HG02642 (cell line): ENCODE measurements at regions not wholly inside any gene's neighbourhood (a gene's known extent, or its start where the extent isn't known, plus 50 kb on each side); places are given as distances from the start of the nearest gene placed in this dataset.
"Not testable (repeated sequence)": the region's sequence is repeated elsewhere in the genome, so short reads cannot be mapped to it uniquely, and the experiment has no call there.

Experiments used
- ATAC-seq: cut with Tn5 transposase; IDR thresholded peaks from one replicate; pipeline ENCODE4 v1.9.1; 2021; ENCODE audit warnings: mild to moderate bottlenecking; ENCODE audit not compliant: unreplicated experiment, poor library complexity

DNA sequence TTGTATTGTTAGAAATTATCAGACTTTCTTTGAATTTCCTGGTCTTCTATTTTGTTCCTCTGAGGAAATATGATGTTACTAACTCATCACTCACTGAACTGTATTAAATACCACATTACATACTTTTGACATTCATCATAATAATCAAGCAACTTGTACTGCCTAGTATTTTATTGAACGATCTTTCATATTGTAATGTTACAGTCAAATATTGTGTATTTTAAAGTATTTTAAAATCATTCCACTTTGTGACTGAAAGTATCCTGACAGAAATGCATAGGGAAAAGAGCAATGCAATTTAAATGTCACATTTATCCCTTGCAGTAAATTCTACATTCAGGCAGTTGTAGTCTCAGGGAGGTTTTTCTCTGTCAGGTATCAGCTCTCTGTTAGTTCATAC, 1557.4 kb downstream of the CDH8 start:
- ATAC-seq = no peak

- no peak for ATAC-seq
Measured at GRCh38 chr16:60463986-60464385, 1572.3 kb downstream of the CDH8 start.

DNA sequence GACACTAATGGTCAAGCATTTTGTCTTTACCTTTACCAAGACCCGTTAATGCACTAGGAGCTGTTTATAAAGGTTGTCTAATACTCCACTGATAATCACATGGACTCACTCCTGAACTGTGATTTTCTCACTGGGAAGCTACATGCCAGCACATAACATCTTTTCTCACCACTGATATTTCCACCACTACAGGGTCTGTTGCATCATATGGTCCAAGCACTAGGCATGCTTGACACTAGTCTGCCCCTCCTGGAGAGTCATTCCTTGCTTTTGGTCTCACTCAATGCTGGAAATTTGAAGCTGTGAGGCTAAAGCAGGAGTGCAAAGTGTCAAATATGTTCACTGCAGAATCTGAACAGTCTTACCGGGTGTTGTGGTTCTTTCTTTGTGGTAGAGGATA, 1576.8 kb downstream of the CDH8 start:
- ATAC-seq = no peak

GRCh38 chr16:60458255-60458654, 1578.0 kb downstream of the CDH8 start:
- ATAC-seq = no peak

- ATAC-seq = no peak
Measured at GRCh38 chr16:60452646-60453045, 1583.6 kb downstream of the CDH8 start.

- ATAC-seq = no peak
Measured at GRCh38 chr16:60438894-60439293, 1597.3 kb downstream of the CDH8 start.

DNA sequence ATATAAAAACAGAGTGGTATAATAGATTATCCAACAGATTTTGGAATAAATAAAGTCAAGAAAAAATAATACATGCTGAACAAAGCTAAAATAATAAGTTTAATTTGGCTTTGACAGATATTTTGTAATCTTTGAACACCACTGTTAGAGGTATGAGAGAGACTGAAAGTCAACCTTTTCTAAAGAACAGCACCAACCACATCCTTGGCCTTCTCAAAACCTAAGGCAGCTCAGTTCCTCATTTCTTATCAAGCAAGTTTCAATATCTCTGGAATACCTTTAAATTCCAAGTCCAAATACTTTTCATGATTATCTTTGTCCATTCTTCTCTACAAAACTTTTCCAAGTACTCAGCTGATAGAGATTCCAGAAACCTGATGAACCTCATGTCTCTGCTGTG, 1603.8 kb downstream of the CDH8 start:
- no peak for ATAC-seq

DNA sequence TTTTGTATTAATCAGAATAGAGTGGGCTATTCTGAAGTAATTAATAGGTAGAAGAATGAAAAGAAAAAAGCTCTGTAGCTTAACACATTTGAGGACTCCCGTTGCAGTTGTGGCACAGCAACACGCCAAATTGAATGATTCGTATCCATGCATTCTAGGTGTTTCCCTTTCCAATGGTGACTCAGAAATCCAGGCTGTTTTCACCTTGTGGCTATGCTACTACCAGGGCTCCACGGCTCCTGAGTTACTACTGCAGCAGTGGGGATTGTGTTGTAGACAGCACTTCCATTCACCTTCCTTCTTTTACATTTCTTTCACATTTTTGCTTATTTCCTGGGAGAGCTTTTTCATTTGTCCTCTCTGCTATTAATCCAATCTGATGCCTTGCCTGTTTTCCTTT, 1616.4 kb downstream of the CDH8 start:
- no peak for ATAC-seq

DNA sequence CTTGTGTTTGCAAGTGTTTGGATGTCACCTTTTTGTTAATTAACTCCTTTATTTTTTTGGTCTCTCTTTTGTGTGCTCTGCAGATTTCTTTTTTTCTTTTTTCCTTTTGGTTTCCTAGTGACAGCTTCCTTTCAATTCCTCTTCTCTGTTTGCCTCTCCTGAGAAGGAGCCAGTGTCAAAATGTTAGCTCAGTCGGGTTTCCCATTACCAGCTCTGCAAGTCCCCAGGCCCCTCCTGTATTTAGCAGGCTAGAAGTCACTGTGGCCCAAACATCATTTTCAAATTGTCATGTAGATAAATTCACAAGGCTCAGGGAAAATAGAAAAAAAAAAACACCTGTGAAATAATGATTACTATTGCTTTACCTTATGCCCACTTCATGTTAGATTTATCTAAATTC, 1621.6 kb downstream of the CDH8 start:
- ATAC-seq = no peak

DNA sequence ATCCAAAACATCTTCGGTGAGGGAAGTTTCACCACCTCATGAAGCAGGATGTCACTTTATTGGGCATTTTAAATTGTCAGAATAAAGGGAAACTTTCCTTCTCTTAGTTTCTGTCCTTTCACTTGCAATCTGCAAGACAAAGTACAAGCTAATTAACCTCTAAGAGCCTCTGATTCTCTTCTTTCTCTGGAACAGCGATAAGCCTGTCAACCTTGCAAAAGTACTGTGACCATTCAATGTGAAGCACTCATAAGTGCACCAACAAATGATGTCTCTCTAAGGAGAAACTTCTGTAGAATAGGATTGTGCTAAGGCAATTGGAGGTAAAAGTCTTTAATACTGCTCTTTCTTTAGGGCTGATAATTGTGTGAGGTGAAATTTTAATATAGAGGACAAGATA, 1622.3 kb downstream of the CDH8 start:
- no peak for ATAC-seq

DNA sequence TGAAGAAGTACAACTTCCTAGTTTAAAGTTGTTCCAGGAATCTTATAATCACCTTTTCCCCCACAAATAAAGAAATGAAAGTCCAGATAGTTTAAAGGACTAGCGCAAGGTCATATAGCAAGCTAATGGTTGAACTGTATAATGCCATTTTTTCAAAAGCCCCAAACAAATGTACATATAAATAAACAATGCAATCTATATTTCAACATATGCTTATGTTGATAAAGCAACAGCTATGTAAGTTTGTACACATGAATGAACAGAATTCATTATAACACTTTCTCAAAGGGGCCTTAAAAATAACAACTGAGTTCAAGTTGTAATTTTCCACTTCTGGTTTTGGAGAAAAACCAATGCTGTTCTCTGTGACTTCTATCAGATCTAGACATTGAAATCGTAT, 1628.6 kb downstream of the CDH8 start:
- ATAC-seq = no peak

- ATAC-seq = no peak
Measured at GRCh38 chr16:60407034-60407433, 1629.2 kb downstream of the CDH8 start.

DNA sequence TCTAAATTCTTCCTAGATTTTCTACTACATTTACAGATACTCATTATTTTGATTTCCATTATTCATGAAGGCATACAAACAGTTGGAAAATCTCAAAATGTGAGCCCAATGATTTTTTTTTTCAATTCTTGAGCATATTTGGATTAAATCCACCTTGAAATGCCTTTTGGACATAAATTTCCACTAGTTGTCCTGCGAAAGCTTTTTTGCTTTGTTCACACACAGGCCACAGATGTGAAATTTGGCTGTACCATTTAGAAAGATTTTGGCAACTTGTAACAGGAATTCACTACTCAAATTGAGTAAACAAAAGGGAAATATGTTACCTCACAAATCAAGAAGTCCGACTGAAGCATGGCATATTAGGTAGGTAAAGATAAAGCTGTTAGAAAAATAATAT, 1631.0 kb downstream of the CDH8 start:
- no peak for ATAC-seq

- no peak for ATAC-seq
Measured at GRCh38 chr16:60404401-60404800, 1631.8 kb downstream of the CDH8 start.

DNA sequence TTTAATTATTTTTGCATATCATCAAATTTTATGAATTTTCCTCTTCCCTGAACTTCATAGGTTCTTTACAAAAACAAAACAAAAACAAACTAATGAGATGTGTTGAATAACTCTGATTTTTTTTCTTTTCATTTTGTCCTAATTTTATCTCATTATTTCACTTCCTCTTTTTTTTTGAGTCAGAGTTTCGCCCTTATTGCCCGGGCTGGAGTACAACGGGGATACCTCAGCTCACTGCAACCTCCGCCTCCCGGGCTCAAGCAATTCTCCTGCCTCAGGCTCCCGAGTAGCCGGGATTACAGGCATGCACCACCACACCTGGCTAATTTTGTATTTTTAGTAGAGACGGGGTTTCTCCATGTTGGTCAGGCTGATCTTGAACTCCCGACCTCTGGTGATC, 1633.3 kb downstream of the CDH8 start:
- peak; percentile 63 for ATAC-seq

GRCh38 chr16:60392380-60392779, 1643.9 kb downstream of the CDH8 start:
- no peak for ATAC-seq

DNA sequence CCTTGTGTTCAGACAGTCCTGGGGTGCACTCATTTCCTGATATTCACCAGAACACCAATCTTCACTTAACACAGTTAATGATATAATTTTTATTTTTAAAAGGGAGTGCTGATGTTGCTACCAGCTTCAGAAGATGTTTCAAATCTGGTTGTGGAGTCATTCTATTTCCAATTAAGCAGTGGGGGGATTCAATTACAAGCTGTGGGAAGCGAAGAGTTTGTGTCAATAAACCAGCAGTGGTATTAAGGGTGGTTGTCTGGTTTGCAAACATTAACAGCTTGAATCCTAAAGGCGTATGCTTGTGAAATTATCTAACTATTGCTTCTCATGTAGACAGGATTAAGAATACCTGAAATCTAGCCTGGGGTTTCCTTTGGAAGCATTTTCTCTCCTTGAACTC, 1637.5 kb upstream of the GOT2 start:
- ATAC-seq = no peak

GRCh38 chr16:60367739-60368138, 1633.6 kb upstream of the GOT2 start:
- no peak for ATAC-seq

GRCh38 chr16:60363566-60363965, 1629.5 kb upstream of the GOT2 start:
- ATAC-seq = no peak

- not testable (repeated sequence) for ATAC-seq
Measured at GRCh38 chr16:60359866-60360265, 1625.8 kb upstream of the GOT2 start.

DNA sequence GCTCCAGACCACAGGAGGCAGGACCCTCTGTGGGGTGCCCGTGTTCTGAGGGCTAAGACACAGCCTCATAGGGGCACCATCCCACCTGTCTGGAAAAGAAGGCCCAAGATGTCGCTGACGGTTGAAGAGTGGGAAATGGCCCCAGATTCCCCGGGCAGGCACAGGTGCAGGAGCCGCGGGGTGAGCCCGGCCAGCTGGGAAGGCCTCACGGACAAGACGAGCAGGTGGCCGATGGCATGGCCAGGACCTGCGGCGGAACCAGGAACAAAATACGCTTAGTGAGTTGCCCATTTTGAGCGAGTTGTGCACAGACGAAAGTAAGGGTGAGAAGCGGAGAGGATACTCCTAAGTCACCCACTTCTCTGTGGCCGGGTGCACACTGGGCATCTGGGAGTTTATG, 1625.3 kb upstream of the GOT2 start:
- ATAC-seq = not testable (repeated sequence)

- not testable (repeated sequence) for ATAC-seq
Measured at GRCh38 chr16:60357876-60358522, 1623.9 kb upstream of the GOT2 start.

DNA sequence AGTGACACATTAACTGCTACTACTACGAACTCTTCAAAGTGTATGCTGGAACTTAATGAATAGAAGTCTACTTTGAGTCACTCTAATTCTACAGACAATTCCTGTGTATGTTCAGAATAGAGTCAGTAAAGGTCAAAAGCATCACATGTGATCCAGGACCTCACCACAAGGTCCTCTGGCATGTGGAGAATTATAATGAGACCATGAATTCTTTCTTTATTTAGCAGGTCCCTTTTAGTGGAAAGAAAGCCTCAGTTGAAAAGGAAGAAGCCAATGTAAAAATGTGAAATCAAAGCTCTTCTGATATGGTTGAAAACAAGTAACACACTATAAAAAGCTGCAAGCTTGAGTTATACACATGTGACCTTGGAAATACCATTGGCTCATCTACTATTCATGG, 1612.1 kb upstream of the GOT2 start:
- ATAC-seq = no peak
